Esophagus squamous epithelium (tissue), 5 donors: ENCODE measurements at regions not wholly inside any gene's neighbourhood (a gene's known extent, or its start where the extent isn't known, plus 50 kb on each side); places are given as distances from the start of the nearest gene placed in this dataset.

Source experiments
- DNase-seq: peaks from one replicate; lab custom pipeline; 2025; lab: John Stamatoyannopoulos, UW
- H3K27ac ChIP-seq, 4 donors: fragments of 200-600 bp; sonication (generic); one replicate each; pipeline ENCODE4 v1.5.1; 2016 to 2019; ENCODE audit warnings: mild to moderate bottlenecking in 1 of 4
- H3K27me3 ChIP-seq, 4 donors: fragments of 200-600 bp; sonication (generic); 1 replicate in 3 of 4; 2 replicates in 1 of 4; pipeline versions ENCODE4 v1.5.1 to v1.6.0; 2017 to 2021; ENCODE audit warnings: antibody characterized with exemption in 1 of 4
- H3K36me3 ChIP-seq, 3 donors: fragments of 200-600 bp; sonication (generic); one replicate each; pipeline ENCODE4 v1.5.1; 2016 to 2019
- H3K4me1 ChIP-seq, 3 donors: fragments of 200-600 bp; sonication (generic); one replicate each; pipeline ENCODE4 v1.5.1; 2017 to 2019
- H3K4me3 ChIP-seq, 4 donors: fragments of 200-600 bp; sonication (generic); 1 replicate in 3 of 4; 2 replicates in 1 of 4; pipeline ENCODE4 v1.5.1; 2016 to 2019; ENCODE audit warnings: mild to moderate bottlenecking in 2 of 4, moderate library complexity in 1 of 4
- H3K9me3 ChIP-seq, 3 donors: fragments of 200-600 bp; sonication (generic); one replicate each; pipeline ENCODE4 v1.5.1; 2016 to 2019
- POLR2A ChIP-seq, 4 donors: fragments of 450-650 bp; IDR thresholded peaks; one replicate each; pipeline ENCODE4 v1.6.1; 2017; ENCODE audit warnings: antibody characterized with exemption in 4 of 4, mild to moderate bottlenecking in 4 of 4, moderate library complexity in 3 of 4
- WGBS, 2 donors: methylation state at CpG; one replicate each; pipeline ENCODE4 v1.1.5; 2018; 5-methylcytosine and 5-hydroxymethylcytosine counted together
- intact Hi-C: fragments of 100-400 bp; cut with DNase I; formaldehyde crosslinking; loops from one replicate; pipeline ENCODE4 v1.15.0; 2022
- TF ChIP-seq, protein P1 (sequence below), 6 experiments: fragments of 450-650 bp in 4 of 6; fragments of 200-600 bp in 2 of 6; sonication (generic) in 2 of 6; IDR thresholded peaks; one replicate each; pipeline ENCODE4 v1.5.1; 2016 to 2019; ENCODE audit warnings: antibody characterized with exemption in 6 of 6, mild to moderate bottlenecking in 4 of 6, moderate library complexity in 4 of 6
- donor health status: DM: yes; HTN: yes; CAD: no.

DNA sequence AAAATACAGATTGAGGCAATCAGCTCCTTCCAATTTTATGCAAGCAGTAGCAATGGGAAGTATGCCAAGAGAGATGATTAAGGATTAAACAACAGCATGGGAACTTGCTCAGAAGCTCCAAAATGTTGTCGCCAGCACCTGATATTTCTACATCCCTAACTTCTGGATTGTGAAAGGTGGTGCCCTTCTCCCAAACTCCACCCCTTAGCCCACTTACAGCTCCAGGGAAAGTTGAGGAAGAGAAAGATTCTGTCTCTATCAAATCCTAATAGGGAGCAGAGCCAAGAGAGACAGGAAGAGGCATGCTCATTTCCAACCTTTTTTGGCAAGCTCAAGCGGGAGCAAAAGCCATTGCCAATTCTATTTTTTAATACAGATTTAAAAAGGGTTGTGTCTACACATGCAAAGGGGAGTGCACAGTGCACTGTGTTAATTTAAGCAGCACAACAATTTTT lies 92.4 kb upstream of the NR3C1 start:
- TF ChIP-seq POLR2A (IDR thresholded peaks at IDR 0.05) = no peak
- TF ChIP-seq, protein P1, sequence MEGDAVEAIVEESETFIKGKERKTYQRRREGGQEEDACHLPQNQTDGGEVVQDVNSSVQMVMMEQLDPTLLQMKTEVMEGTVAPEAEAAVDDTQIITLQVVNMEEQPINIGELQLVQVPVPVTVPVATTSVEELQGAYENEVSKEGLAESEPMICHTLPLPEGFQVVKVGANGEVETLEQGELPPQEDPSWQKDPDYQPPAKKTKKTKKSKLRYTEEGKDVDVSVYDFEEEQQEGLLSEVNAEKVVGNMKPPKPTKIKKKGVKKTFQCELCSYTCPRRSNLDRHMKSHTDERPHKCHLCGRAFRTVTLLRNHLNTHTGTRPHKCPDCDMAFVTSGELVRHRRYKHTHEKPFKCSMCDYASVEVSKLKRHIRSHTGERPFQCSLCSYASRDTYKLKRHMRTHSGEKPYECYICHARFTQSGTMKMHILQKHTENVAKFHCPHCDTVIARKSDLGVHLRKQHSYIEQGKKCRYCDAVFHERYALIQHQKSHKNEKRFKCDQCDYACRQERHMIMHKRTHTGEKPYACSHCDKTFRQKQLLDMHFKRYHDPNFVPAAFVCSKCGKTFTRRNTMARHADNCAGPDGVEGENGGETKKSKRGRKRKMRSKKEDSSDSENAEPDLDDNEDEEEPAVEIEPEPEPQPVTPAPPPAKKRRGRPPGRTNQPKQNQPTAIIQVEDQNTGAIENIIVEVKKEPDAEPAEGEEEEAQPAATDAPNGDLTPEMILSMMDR (IDR thresholded peaks at IDR 0.05) = no peak
- Histone ChIP-seq H3K36me3 (no peaks in the 10 kb centered on the region), H3K27ac (peak overlapping the region; percentile 40 to 82 (median 66)), H3K27me3 (no peaks in the 10 kb centered on the region), H3K4me1 (peaks cover 15 to 45% (median 21%) of the 10 kb centered on the region in 3 donors), H3K4me3 (peak overlapping the region in 1 of 4 donors; percentile 9), H3K9me3 (no peaks in the 10 kb centered on the region)
- intact Hi-C loops = no loop called here
- DNase-seq = no peak
- 7 to 12% methylated on average over 2 of the region's 2 CpGs for WGBS, 2 donors

DNA sequence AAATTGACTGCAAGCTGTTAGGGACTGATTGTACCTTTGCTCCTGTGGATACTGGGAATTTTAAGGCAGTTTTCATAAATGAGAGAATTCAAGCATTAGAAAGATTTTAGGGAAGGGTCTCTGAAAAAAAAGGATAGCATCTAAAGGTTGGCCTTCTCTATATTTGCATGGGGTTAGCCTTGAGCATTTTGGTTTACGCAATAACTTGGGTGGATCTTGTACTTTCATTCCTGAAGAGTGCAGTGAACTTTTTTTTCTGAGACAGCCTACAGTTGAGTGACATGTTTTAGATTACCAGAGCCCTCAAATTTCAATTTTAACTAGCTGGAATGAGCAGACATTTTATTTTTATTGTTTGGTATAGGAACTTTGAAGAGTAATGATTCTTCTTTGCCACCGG lies 91.6 kb upstream of the NR3C1 start:
- Histone ChIP-seq H3K36me3 (no peaks in the 10 kb centered on the region), H3K9me3 (no peaks in the 10 kb centered on the region), H3K4me1 (peaks cover 15 to 39% (median 21%) of the 10 kb centered on the region in 3 donors), H3K27me3 (no peaks in the 10 kb centered on the region), H3K4me3 (no peak overlapping the region), H3K27ac (peak overlapping the region in 3 of 4 donors; percentile 54 to 82 (median 79))
- no peak for DNase-seq
- intact Hi-C loops = no loop called here
- 46 to 80% methylated on average over 2 of the region's 2 CpGs for WGBS, 2 donors
- TF ChIP-seq POLR2A (IDR thresholded peaks at IDR 0.05) = no peak
- TF ChIP-seq, protein P1 (IDR thresholded peaks at IDR 0.05) = no peak

DNA sequence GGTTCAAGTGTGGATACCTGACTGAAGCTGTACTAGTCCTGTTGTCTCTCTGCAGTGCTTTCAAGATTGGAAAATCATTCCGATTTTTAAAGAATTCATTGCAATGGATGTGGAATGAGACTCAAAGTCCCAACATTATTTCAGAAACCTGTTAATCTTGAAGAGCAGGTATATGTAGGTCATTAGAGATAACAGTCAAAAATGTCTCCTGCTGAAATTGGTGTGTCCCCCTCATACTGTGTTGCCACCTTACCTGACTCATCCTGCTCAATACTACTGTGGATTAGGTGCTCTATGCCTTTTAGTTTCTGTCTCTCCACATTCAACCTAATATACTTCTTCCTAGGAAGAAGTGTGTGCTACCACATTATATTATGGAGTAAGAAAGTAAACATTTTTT lies 91.1 kb upstream of the NR3C1 start:
- no peaks in the 10 kb centered on the region for H3K9me3 ChIP-seq
- H3K27me3 ChIP-seq = no peaks in the 10 kb centered on the region
- no peaks in the 10 kb centered on the region for H3K36me3 ChIP-seq
- intact Hi-C loops = no loop called here
- no peak for DNase-seq
- 45 to 70% methylated on average over 1 of the region's 1 CpG for WGBS, 2 donors
- no peak overlapping the region for H3K4me3 ChIP-seq
- no peak for TF ChIP-seq POLR2A (IDR thresholded peaks at IDR 0.05)
- TF ChIP-seq, protein P1 (IDR thresholded peaks at IDR 0.05) = no peak
- H3K4me1 ChIP-seq = peaks cover 15 to 39% (median 21%) of the 10 kb centered on the region in 3 donors
- peak overlapping the region; percentile 54 to 82 (median 70) for H3K27ac ChIP-seq

DNA sequence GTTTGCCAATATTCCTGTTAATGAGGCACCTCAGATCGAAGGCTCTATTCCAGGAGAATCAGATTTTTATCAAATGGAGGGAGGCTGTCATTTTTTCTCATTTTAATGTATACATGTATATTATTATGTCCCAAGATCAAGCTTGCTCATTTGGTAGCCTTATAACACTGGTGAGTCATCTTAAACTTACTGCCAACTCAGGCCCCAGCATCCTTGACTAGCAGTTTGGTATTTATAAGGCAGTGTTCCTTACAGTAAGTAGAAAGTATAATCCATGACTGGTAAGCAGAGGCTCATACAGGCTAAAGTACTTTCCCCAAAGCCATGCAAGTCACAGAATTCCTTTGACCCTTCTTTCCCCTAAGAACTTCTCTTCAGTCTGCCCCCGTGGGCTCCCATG lies 90.7 kb upstream of the NR3C1 start:
- no peaks in the 10 kb centered on the region for H3K36me3 ChIP-seq
- H3K4me3 ChIP-seq = no peak overlapping the region
- no peak for DNase-seq
- no peaks in the 10 kb centered on the region for H3K9me3 ChIP-seq
- peaks cover 15 to 39% (median 21%) of the 10 kb centered on the region in 3 donors for H3K4me1 ChIP-seq
- 32 to 36% methylated on average over 2 of the region's 2 CpGs for WGBS, 2 donors
- intact Hi-C loops = no loop called here
- TF ChIP-seq, protein P1 (IDR thresholded peaks at IDR 0.05) = no peak
- no peak for TF ChIP-seq POLR2A (IDR thresholded peaks at IDR 0.05)
- no peaks in the 10 kb centered on the region for H3K27me3 ChIP-seq
- H3K27ac ChIP-seq = peak overlapping the region; percentile 54 to 82 (median 70)

DNA sequence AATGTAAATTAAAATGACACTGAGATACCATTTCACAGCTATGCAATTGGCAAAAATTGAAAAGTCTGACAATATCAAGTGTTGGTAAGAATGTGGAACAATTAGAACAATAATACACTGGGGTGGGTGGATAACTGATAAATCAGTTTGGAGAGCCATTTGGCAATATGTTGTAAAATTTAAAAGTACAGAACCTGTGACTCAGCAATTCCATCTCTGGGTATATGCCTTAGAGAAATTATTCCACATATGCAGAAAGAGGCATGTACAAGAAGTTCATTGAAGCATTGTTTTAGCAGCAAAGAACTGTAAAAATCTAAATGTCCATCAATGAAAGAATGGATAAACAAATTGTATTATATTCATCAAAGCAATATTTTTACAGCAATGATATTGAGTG lies 89.3 kb upstream of the NR3C1 start:
- no peak overlapping the region for H3K27ac ChIP-seq
- no peaks in the 10 kb centered on the region for H3K9me3 ChIP-seq
- intact Hi-C loops = no loop called here
- H3K4me1 ChIP-seq = peaks cover 15 to 39% (median 21%) of the 10 kb centered on the region in 3 donors
- no peaks in the 10 kb centered on the region for H3K27me3 ChIP-seq
- H3K36me3 ChIP-seq = no peaks in the 10 kb centered on the region
- no peak for TF ChIP-seq POLR2A (IDR thresholded peaks at IDR 0.05)
- TF ChIP-seq, protein P1 (IDR thresholded peaks at IDR 0.05) = no peak
- H3K4me3 ChIP-seq = no peak overlapping the region
- no peak for DNase-seq
